ENCODE measurements at regions not wholly inside any gene's neighbourhood (a gene's known extent, or its start where the extent isn't known, plus 50 kb on each side); places are given as distances from the start of the nearest gene placed in this dataset.

DNA sequence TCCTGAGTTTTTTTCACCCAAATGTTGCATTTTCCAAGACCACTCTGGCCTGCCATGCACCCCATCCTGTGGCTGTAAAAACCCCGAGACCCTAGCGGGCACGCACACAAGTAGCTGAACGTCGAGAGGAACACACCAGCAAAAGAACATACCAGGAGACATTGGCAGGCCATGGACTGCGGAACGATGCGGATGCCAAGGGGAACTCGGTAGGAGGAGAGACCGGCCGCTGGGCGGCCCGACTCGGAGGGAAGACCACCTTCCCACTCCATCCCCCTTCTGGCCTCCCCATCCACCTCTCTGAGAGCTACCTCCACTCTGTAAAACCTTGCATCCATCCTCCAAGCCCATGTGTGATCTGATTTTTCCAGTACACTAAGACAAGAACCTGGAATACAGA is 105.5 kb upstream of the CELF4 start:
- CTCF ChIA-PET, result no interaction called here
- Mint-ChIP-seq H3K27ac (ENCODE audit: low read depth, unreplicated experiment) (no peak overlapping the region), H3K36me3 (ENCODE audit: insufficient read depth, unreplicated experiment) (no peaks in the 10 kb centered on the region), H3K27me3 (ENCODE audit: insufficient read depth, unreplicated experiment) (no peaks in the 10 kb centered on the region), H3K4me1 (ENCODE audit: insufficient read depth, unreplicated experiment) (no peaks in the 10 kb centered on the region), H3K4me3 (ENCODE audit: unreplicated experiment) (no peak overlapping the region), H3K9me3 (ENCODE audit: unreplicated experiment) (no peaks in the 10 kb centered on the region)
- POLR2A ChIA-PET, result no interaction called here
- no peak for DNase-seq (ENCODE audit: unreplicated experiment)
- TF ChIP-seq CTCF (IDR thresholded peaks at IDR 0.05; ENCODE audit: unreplicated experiment), result no peak
- BruUV-seq (replicated peaks), result no TSS peak
- intact Hi-C loops (cut with micrococcal nuclease), result no loop called here

DNA sequence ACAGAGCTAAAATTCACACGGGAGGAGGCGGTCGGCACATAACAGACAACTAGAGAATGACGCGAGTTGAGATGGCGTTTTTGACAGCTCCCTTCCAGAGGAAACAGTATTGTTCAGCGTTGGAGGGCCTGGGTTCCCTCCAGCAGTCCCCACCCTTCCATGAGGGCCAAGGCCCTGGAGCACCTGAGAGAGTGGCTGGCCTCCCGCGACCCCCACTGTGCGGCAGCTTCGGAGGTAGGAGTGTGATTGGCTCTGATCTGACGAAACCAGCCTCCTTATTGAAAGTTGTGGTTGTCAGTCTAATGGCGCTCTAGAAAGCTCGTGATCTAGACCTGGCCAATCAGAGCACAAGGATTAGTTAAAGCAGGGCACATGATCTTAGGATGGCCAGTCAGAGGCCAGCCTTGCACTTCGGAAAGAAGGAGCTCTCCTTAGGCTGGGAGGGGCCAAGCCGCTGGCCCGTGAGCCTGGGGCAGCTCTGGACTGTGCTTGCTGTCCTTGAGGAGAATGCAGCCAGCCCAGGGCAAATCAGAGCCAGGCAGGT is 104.5 kb upstream of the CELF4 start:
- no peaks in the 10 kb centered on the region for H3K4me1 Mint-ChIP-seq (ENCODE audit: insufficient read depth, unreplicated experiment)
- ChIA-PET POLR2A (no interaction called here), CTCF (no interaction called here)
- H3K36me3 Mint-ChIP-seq (ENCODE audit: insufficient read depth, unreplicated experiment), result no peaks in the 10 kb centered on the region
- TF ChIP-seq CTCF (IDR thresholded peaks at IDR 0.05; ENCODE audit: unreplicated experiment), result no peak
- no peak overlapping the region for H3K4me3 Mint-ChIP-seq (ENCODE audit: unreplicated experiment)
- H3K27ac Mint-ChIP-seq (ENCODE audit: low read depth, unreplicated experiment), result no peak overlapping the region
- intact Hi-C loops (cut with micrococcal nuclease), result no loop called here
- no peak for DNase-seq (ENCODE audit: unreplicated experiment)
- BruUV-seq (replicated peaks), result no TSS peak
- no peaks in the 10 kb centered on the region for H3K9me3 Mint-ChIP-seq (ENCODE audit: unreplicated experiment)
- H3K27me3 Mint-ChIP-seq (ENCODE audit: insufficient read depth, unreplicated experiment), result no peaks in the 10 kb centered on the region

GRCh38 chr18:37668971-37669747 is 103.6 kb upstream of the CELF4 start:
- CTCF ChIA-PET, result interaction anchor here (0.6 kb wide), 2 partner anchors 49 to 171 kb away, joined by 3 read pairs; no protein-coding TSS in a partner anchor
- intact Hi-C loops (cut with micrococcal nuclease), result no loop called here
- no peak for DNase-seq (ENCODE audit: unreplicated experiment)
- H3K27me3 Mint-ChIP-seq (ENCODE audit: insufficient read depth, unreplicated experiment), result no peaks in the 10 kb centered on the region
- H3K4me1 Mint-ChIP-seq (ENCODE audit: insufficient read depth, unreplicated experiment), result no peaks in the 10 kb centered on the region
- no peaks in the 10 kb centered on the region for H3K9me3 Mint-ChIP-seq (ENCODE audit: unreplicated experiment)
- H3K36me3 Mint-ChIP-seq (ENCODE audit: insufficient read depth, unreplicated experiment), result no peaks in the 10 kb centered on the region
- POLR2A ChIA-PET, result no interaction called here
- H3K4me3 Mint-ChIP-seq (ENCODE audit: unreplicated experiment), result no peak overlapping the region
- no peak overlapping the region for H3K27ac Mint-ChIP-seq (ENCODE audit: low read depth, unreplicated experiment)
- no peak for TF ChIP-seq CTCF (IDR thresholded peaks at IDR 0.05; ENCODE audit: unreplicated experiment)
- BruUV-seq (replicated peaks), result no TSS peak

- TF ChIP-seq CTCF (IDR thresholded peaks at IDR 0.05; ENCODE audit: unreplicated experiment), result no peak
- H3K27me3 Mint-ChIP-seq (ENCODE audit: insufficient read depth, unreplicated experiment), result no peaks in the 10 kb centered on the region
- ChIA-PET POLR2A (no interaction called here), CTCF (no interaction called here)
- H3K27ac Mint-ChIP-seq (ENCODE audit: low read depth, unreplicated experiment), result no peak overlapping the region
- H3K4me3 Mint-ChIP-seq (ENCODE audit: unreplicated experiment), result no peak overlapping the region
- no peaks in the 10 kb centered on the region for H3K4me1 Mint-ChIP-seq (ENCODE audit: insufficient read depth, unreplicated experiment)
- no peaks in the 10 kb centered on the region for H3K36me3 Mint-ChIP-seq (ENCODE audit: insufficient read depth, unreplicated experiment)
- no TSS peak for BruUV-seq (replicated peaks)
- intact Hi-C loops (cut with micrococcal nuclease), result no loop called here
- DNase-seq (ENCODE audit: unreplicated experiment), result no peak
- H3K9me3 Mint-ChIP-seq (ENCODE audit: unreplicated experiment), result no peaks in the 10 kb centered on the region
Observed at GRCh38 chr18:37667836-37668235, 102.2 kb upstream of the CELF4 start.

Data from MCF 10A (cell line).